ENCODE measurements at regions not wholly inside any gene's neighbourhood (a gene's known extent, or its start where the extent isn't known, plus 50 kb on each side); places are given as distances from the start of the nearest gene placed in this dataset.

- no peaks in the 10 kb centered on the region for H3K4me1 Mint-ChIP-seq
- no peak overlapping the region for H3K27ac Mint-ChIP-seq
- no peak overlapping the region for H3K4me3 Mint-ChIP-seq
- H3K36me3 Mint-ChIP-seq: no peaks in the 10 kb centered on the region
- peaks cover 8% of the 10 kb centered on the region for H3K27me3 Mint-ChIP-seq
- no peaks in the 10 kb centered on the region for H3K9me3 Mint-ChIP-seq
These were observed 362.3 kb upstream of the KIRREL3 start for GRCh38 chr11:127362754-127363308.

- no peak overlapping the region for H3K4me3 Mint-ChIP-seq
- H3K27me3 Mint-ChIP-seq: peaks cover 8% of the 10 kb centered on the region
- no peaks in the 10 kb centered on the region for H3K9me3 Mint-ChIP-seq
- H3K27ac Mint-ChIP-seq: no peak overlapping the region
- no peaks in the 10 kb centered on the region for H3K36me3 Mint-ChIP-seq
- H3K4me1 Mint-ChIP-seq: no peaks in the 10 kb centered on the region
These were observed 357.6 kb upstream of the KIRREL3 start for GRCh38 chr11:127358160-127358559.

GRCh38 chr11:127350476-127350875 lies 349.9 kb upstream of the KIRREL3 start:
- Mint-ChIP-seq H3K27me3 (peaks cover 11% of the 10 kb centered on the region), H3K9me3 (peaks cover 5% of the 10 kb centered on the region), H3K4me1 (no peaks in the 10 kb centered on the region), H3K27ac (no peak overlapping the region), H3K4me3 (no peak overlapping the region), H3K36me3 (no peaks in the 10 kb centered on the region)

GRCh38 chr11:127345819-127346459 lies 345.4 kb upstream of the KIRREL3 start:
- H3K4me3 Mint-ChIP-seq: no peak overlapping the region
- H3K4me1 Mint-ChIP-seq: no peaks in the 10 kb centered on the region
- H3K27ac Mint-ChIP-seq: no peak overlapping the region
- peaks cover 11% of the 10 kb centered on the region for H3K27me3 Mint-ChIP-seq
- H3K36me3 Mint-ChIP-seq: no peaks in the 10 kb centered on the region
- peaks cover 5% of the 10 kb centered on the region for H3K9me3 Mint-ChIP-seq

- no peaks in the 10 kb centered on the region for H3K27me3 Mint-ChIP-seq
- H3K27ac Mint-ChIP-seq: no peak overlapping the region
- H3K4me1 Mint-ChIP-seq: no peaks in the 10 kb centered on the region
- peaks cover 7% of the 10 kb centered on the region for H3K9me3 Mint-ChIP-seq
- H3K36me3 Mint-ChIP-seq: no peaks in the 10 kb centered on the region
- no peak overlapping the region for H3K4me3 Mint-ChIP-seq
These were observed 339.9 kb upstream of the KIRREL3 start for GRCh38 chr11:127340438-127340837.

GRCh38 chr11:127339376-127339775 lies 338.8 kb upstream of the KIRREL3 start:
- Mint-ChIP-seq H3K4me1 (no peaks in the 10 kb centered on the region), H3K27ac (no peak overlapping the region), H3K9me3 (peaks cover 7% of the 10 kb centered on the region), H3K27me3 (no peaks in the 10 kb centered on the region), H3K36me3 (no peaks in the 10 kb centered on the region), H3K4me3 (no peak overlapping the region)

GRCh38 chr11:127338380-127339259 lies 338.1 kb upstream of the KIRREL3 start:
- Mint-ChIP-seq H3K27ac (no peak overlapping the region), H3K9me3 (peaks cover 7% of the 10 kb centered on the region), H3K27me3 (no peaks in the 10 kb centered on the region), H3K36me3 (no peaks in the 10 kb centered on the region), H3K4me1 (no peaks in the 10 kb centered on the region), H3K4me3 (no peak overlapping the region)

GRCh38 chr11:127334466-127334865 lies 333.9 kb upstream of the KIRREL3 start:
- H3K27ac Mint-ChIP-seq: no peak overlapping the region
- no peak overlapping the region for H3K4me3 Mint-ChIP-seq
- peaks cover 12% of the 10 kb centered on the region for H3K9me3 Mint-ChIP-seq
- H3K4me1 Mint-ChIP-seq: no peaks in the 10 kb centered on the region
- H3K27me3 Mint-ChIP-seq: no peaks in the 10 kb centered on the region
- H3K36me3 Mint-ChIP-seq: no peaks in the 10 kb centered on the region

GRCh38 chr11:127332896-127333295 lies 332.3 kb upstream of the KIRREL3 start:
- peaks cover 12% of the 10 kb centered on the region for H3K9me3 Mint-ChIP-seq
- no peaks in the 10 kb centered on the region for H3K36me3 Mint-ChIP-seq
- no peak overlapping the region for H3K27ac Mint-ChIP-seq
- no peak overlapping the region for H3K4me3 Mint-ChIP-seq
- H3K4me1 Mint-ChIP-seq: no peaks in the 10 kb centered on the region
- H3K27me3 Mint-ChIP-seq: no peaks in the 10 kb centered on the region

GRCh38 chr11:127330044-127330443 lies 329.5 kb upstream of the KIRREL3 start:
- H3K27me3 Mint-ChIP-seq: no peaks in the 10 kb centered on the region
- H3K36me3 Mint-ChIP-seq: no peaks in the 10 kb centered on the region
- H3K27ac Mint-ChIP-seq: no peak overlapping the region
- no peak overlapping the region for H3K4me3 Mint-ChIP-seq
- no peaks in the 10 kb centered on the region for H3K4me1 Mint-ChIP-seq
- peaks cover 5% of the 10 kb centered on the region for H3K9me3 Mint-ChIP-seq

GRCh38 chr11:127308291-127308690 lies 307.7 kb upstream of the KIRREL3 start:
- no peaks in the 10 kb centered on the region for H3K4me1 Mint-ChIP-seq
- no peak overlapping the region for H3K4me3 Mint-ChIP-seq
- no peaks in the 10 kb centered on the region for H3K27me3 Mint-ChIP-seq
- no peaks in the 10 kb centered on the region for H3K36me3 Mint-ChIP-seq
- H3K9me3 Mint-ChIP-seq: no peaks in the 10 kb centered on the region
- H3K27ac Mint-ChIP-seq: no peak overlapping the region

- Mint-ChIP-seq H3K4me3 (no peak overlapping the region), H3K27ac (no peak overlapping the region), H3K4me1 (no peaks in the 10 kb centered on the region), H3K9me3 (no peaks in the 10 kb centered on the region), H3K27me3 (no peaks in the 10 kb centered on the region), H3K36me3 (no peaks in the 10 kb centered on the region)
These were observed 307.1 kb upstream of the KIRREL3 start for GRCh38 chr11:127307700-127308099.

- Mint-ChIP-seq H3K27ac (no peak overlapping the region), H3K9me3 (peaks cover 2% of the 10 kb centered on the region), H3K27me3 (no peaks in the 10 kb centered on the region), H3K4me1 (no peaks in the 10 kb centered on the region), H3K36me3 (no peaks in the 10 kb centered on the region), H3K4me3 (no peak overlapping the region)
These were observed 304.1 kb upstream of the KIRREL3 start for GRCh38 chr11:127304634-127305033.

GRCh38 chr11:127288926-127289325 lies 288.4 kb upstream of the KIRREL3 start:
- H3K27me3 Mint-ChIP-seq: no peaks in the 10 kb centered on the region
- no peak overlapping the region for H3K27ac Mint-ChIP-seq
- no peaks in the 10 kb centered on the region for H3K4me1 Mint-ChIP-seq

GRCh38 chr11:127281534-127281933 lies 281.0 kb upstream of the KIRREL3 start:
- Mint-ChIP-seq H3K9me3 (no peaks in the 10 kb centered on the region), H3K27me3 (no peaks in the 10 kb centered on the region), H3K27ac (no peak overlapping the region)

More at GRCh38 chr11:127288926-127289325, 288.4 kb upstream of the KIRREL3 start:
- Mint-ChIP-seq H3K4me3 (no peak overlapping the region), H3K36me3 (peaks cover 2% of the 10 kb centered on the region), H3K9me3 (peaks cover 29% of the 10 kb centered on the region)

GRCh38 chr11:127275774-127276173 lies 275.2 kb upstream of the KIRREL3 start:
- Mint-ChIP-seq H3K36me3 (no peaks in the 10 kb centered on the region), H3K9me3 (peaks cover 7% of the 10 kb centered on the region), H3K27ac (no peak overlapping the region)

More at GRCh38 chr11:127281534-127281933, 281.0 kb upstream of the KIRREL3 start:
- Mint-ChIP-seq H3K4me1 (no peaks in the 10 kb centered on the region), H3K36me3 (no peaks in the 10 kb centered on the region), H3K4me3 (no peak overlapping the region)

More at GRCh38 chr11:127275774-127276173, 275.2 kb upstream of the KIRREL3 start:
- H3K4me1 Mint-ChIP-seq: no peaks in the 10 kb centered on the region
- peaks cover 1% of the 10 kb centered on the region for H3K27me3 Mint-ChIP-seq
- no peak overlapping the region for H3K4me3 Mint-ChIP-seq

Data from activated naive CD4-positive, alpha-beta T cell treated with anti-CD3 and anti-CD28 coated beads, Interleukin-2, amount 50 U/mL, for 24 hours (primary cell).